CD4-positive, alpha-beta memory T cell (primary cell): ENCODE measurements at regions not wholly inside any gene's neighbourhood (a gene's known extent, or its start where the extent isn't known, plus 50 kb on each side); places are given as distances from the start of the nearest gene placed in this dataset.
A peak's percentile ranks its signal among the peaks of the same experiment; 100 is the strongest.

ENCODE experiments used
- CTCF ChIA-PET: fragments of 350-600 bp; sonication (Branson Sonifier 250); formaldehyde crosslinking; loops from one replicate; lab custom pipeline; 2021; ENCODE audit warnings: inconsistent platforms; ENCODE audit not compliant: partially characterized antibody; lab: Charles Lee
- POLR2A ChIA-PET: fragments of 350-600 bp; sonication (Branson Sonifier 250); formaldehyde crosslinking; loops from one replicate; lab custom pipeline; 2021; ENCODE audit not compliant: partially characterized antibody; lab: Charles Lee
- DNase-seq, 5 donors: peaks; one replicate each; pipeline versions ENCODE4 v3.0.0 to v3.0.0-alpha.2; 2020 to 2022; ENCODE audit warnings: mixed read lengths in 1 of 5
- H3K27ac ChIP-seq: one replicate; pipeline ENCODE4 v1.7.0; 2013; ENCODE audit warnings: low read depth, low read length
- H3K27me3 ChIP-seq: 2 replicates; pipeline ENCODE4 v1.7.0; 2013; ENCODE audit warnings: mild to moderate bottlenecking, low read length, moderate library complexity; ENCODE audit not compliant: insufficient read depth
- H3K36me3 ChIP-seq: 2 replicates; pipeline ENCODE4 v1.7.0; 2013; ENCODE audit warnings: mild to moderate bottlenecking, low read length, moderate library complexity; ENCODE audit not compliant: insufficient read depth
- H3K4me1 ChIP-seq: 2 replicates; pipeline ENCODE4 v1.7.0; 2013; ENCODE audit warnings: mild to moderate bottlenecking, low read length, moderate library complexity; ENCODE audit not compliant: insufficient read depth
- H3K4me3 ChIP-seq, 2 donors: one replicate each; pipeline ENCODE4 v1.7.0; 2013; ENCODE audit warnings: low read length in 2 of 2, mild to moderate bottlenecking in 1 of 2
- H3K9me3 ChIP-seq, 2 donors: one replicate each; pipeline ENCODE4 v1.7.0; 2013; ENCODE audit warnings: low read length in 2 of 2, control low read depth in 1 of 2; ENCODE audit not compliant: control insufficient read depth in 1 of 2
- H3K27ac Mint-ChIP-seq, 7 donors: one replicate each; pipeline ENCODE4 v1.8.0; 2020 to 2021; ENCODE audit warnings: mixed read lengths in 7 of 7, mild to moderate bottlenecking in 6 of 7, inconsistent platforms in 3 of 7, moderate library complexity in 3 of 7
- H3K27me3 Mint-ChIP-seq, 2 donors: one replicate each; pipeline ENCODE4 v1.8.0; 2020 to 2021; ENCODE audit warnings: mixed read lengths in 2 of 2
- H3K36me3 Mint-ChIP-seq, 2 donors: one replicate each; pipeline ENCODE4 v1.8.0; 2020 to 2021; ENCODE audit warnings: mixed read lengths in 2 of 2, inconsistent platforms in 1 of 2, mild to moderate bottlenecking in 1 of 2
- H3K4me1 Mint-ChIP-seq, 4 donors: one replicate each; pipeline ENCODE4 v1.8.0; 2020 to 2021; ENCODE audit warnings: mixed read lengths in 4 of 4, mild to moderate bottlenecking in 1 of 4
- H3K4me3 Mint-ChIP-seq, 8 donors: one replicate each; pipeline ENCODE4 v1.8.0; 2020 to 2021; ENCODE audit warnings: mixed read lengths in 8 of 8, mild to moderate bottlenecking in 7 of 8, moderate library complexity in 6 of 8, inconsistent platforms in 3 of 8
- H3K9me3 Mint-ChIP-seq, 8 donors: one replicate each; pipeline ENCODE4 v1.8.0; 2020 to 2021; ENCODE audit warnings: mixed read lengths in 8 of 8, mild to moderate bottlenecking in 5 of 8, inconsistent platforms in 3 of 8, moderate library complexity in 1 of 8
- intact Hi-C: fragments of 100-400 bp; cut with micrococcal nuclease; formaldehyde crosslinking; loops from one replicate; pipeline ENCODE4 v1.15.1; 2023

DNA sequence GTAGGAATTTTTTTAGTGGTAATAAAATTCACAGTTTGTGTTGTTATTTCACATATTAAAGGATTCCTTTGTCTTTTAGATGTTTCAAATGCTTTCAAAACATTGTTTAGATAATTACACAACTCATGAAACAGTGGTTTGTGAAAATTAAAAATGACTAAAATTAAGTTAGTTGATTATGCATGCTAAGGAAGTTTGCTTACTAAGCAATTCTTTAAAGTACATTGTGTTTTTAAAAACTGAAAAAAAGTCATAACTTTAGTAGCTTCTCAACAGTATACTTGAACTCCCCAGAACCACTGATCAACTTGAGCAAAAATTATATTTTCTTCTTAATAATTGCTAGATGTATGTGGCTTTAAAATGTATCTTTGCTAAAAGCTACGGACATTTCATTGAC lies 298.4 kb upstream of the MC4R start:
- no peak overlapping the region for H3K27ac ChIP-seq
- H3K36me3 ChIP-seq: no peaks in the 10 kb centered on the region
- no peaks in the 10 kb centered on the region for H3K9me3 ChIP-seq
- no peak for DNase-seq
- Mint-ChIP-seq H3K36me3 (no peaks in the 10 kb centered on the region), H3K27ac (no peak overlapping the region), H3K27me3 (no peaks in the 10 kb centered on the region), H3K4me1 (no peaks in the 10 kb centered on the region), H3K9me3 (peaks cover 0 to 4% (median 0%) of the 10 kb centered on the region in 8 donors), H3K4me3 (no peak overlapping the region)
- intact Hi-C loops: no loop called here
- no peaks in the 10 kb centered on the region for H3K4me1 ChIP-seq
- CTCF ChIA-PET: no interaction called here
- H3K4me3 ChIP-seq: no peak overlapping the region
- no peaks in the 10 kb centered on the region for H3K27me3 ChIP-seq
- POLR2A ChIA-PET: no interaction called here

DNA sequence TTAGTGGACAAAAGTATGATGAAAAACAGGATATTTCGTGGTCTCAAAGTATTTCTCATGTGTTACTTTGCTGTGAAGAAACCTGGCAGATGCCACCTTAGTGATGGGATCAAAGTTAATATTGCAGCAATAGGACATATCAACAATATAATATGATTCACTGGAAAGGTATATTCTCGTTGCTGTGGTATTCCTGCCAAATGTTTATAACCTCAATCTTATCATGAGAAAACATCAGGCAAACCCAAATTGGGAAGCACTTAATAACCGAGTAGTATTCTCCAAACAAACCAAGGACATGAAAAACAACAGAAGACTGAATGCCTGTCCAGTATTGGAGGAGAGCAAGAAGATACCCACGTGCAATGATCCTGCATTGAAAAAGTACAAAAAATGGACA lies 302.6 kb upstream of the MC4R start:
- no peak overlapping the region for H3K27ac ChIP-seq
- CTCF ChIA-PET: no interaction called here
- no peaks in the 10 kb centered on the region for H3K36me3 Mint-ChIP-seq
- H3K9me3 Mint-ChIP-seq: peaks cover 0 to 13% (median 0%) of the 10 kb centered on the region in 8 donors
- no peak overlapping the region for H3K27ac Mint-ChIP-seq
- H3K4me1 ChIP-seq: no peaks in the 10 kb centered on the region
- H3K4me1 Mint-ChIP-seq: no peaks in the 10 kb centered on the region
- H3K36me3 ChIP-seq: no peaks in the 10 kb centered on the region
- H3K27me3 Mint-ChIP-seq: no peaks in the 10 kb centered on the region
- no peak overlapping the region for H3K4me3 ChIP-seq
- POLR2A ChIA-PET: no interaction called here
- DNase-seq: no peak
- intact Hi-C loops: no loop called here
- no peak overlapping the region for H3K4me3 Mint-ChIP-seq
- no peaks in the 10 kb centered on the region for H3K27me3 ChIP-seq
- no peaks in the 10 kb centered on the region for H3K9me3 ChIP-seq

DNA sequence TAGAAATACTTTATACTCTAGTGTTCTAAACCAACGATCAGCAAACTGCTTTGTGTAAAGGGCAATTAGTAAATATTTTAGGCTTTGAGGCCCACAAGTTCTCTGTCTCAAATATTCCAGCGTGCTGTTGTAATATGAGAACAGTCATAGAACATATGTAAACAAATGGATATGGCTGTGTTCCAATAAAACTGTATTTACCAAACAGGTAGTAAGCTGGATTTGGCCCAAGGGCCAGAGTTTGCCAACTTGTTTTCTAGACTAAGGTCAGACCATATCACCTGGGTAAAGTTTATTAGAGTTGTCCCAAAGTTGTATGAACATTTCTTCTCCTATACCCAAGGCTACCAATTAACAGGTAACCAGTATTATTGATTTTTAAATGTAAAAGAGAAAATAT lies 303.2 kb upstream of the MC4R start:
- H3K9me3 ChIP-seq: no peaks in the 10 kb centered on the region
- no peaks in the 10 kb centered on the region for H3K27me3 Mint-ChIP-seq
- no peaks in the 10 kb centered on the region for H3K27me3 ChIP-seq
- H3K36me3 ChIP-seq: no peaks in the 10 kb centered on the region
- H3K27ac Mint-ChIP-seq: no peak overlapping the region
- no peaks in the 10 kb centered on the region for H3K4me1 Mint-ChIP-seq
- ChIA-PET POLR2A (no interaction called here), CTCF (no interaction called here)
- no peaks in the 10 kb centered on the region for H3K36me3 Mint-ChIP-seq
- no peak overlapping the region for H3K4me3 Mint-ChIP-seq
- H3K4me3 ChIP-seq: no peak overlapping the region
- H3K9me3 Mint-ChIP-seq: peaks cover 0 to 12% (median 0%) of the 10 kb centered on the region in 8 donors
- no peak overlapping the region for H3K27ac ChIP-seq
- no peak for DNase-seq
- intact Hi-C loops: no loop called here
- no peaks in the 10 kb centered on the region for H3K4me1 ChIP-seq

DNA sequence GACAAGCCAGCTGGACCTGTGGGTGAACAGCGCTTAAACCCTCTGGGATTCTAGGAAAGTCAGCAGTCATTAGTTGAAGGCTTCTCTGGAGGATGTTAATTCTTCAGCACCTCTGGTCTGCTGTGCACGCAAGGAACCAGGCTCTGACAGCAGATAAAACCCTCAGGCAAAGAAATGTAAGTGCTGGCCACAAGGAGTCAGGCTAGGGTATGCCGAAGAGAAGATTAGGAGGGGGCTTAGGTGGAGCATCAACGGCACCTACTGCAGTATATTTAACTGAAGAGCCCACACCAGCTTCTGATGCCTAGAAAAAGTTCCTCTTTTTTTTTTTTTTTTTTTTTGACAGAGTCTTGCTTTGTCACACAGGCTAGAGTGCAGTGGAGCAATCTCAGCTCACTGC lies 304.2 kb upstream of the MC4R start:
- Histone ChIP-seq H3K27me3 (no peaks in the 10 kb centered on the region), H3K4me3 (no peak overlapping the region), H3K36me3 (no peaks in the 10 kb centered on the region), H3K27ac (no peak overlapping the region), H3K9me3 (no peaks in the 10 kb centered on the region), H3K4me1 (no peaks in the 10 kb centered on the region)
- Mint-ChIP-seq H3K36me3 (no peaks in the 10 kb centered on the region), H3K27ac (peak overlapping the region in 1 of 7 donors; percentile 65), H3K9me3 (peaks cover 0 to 11% (median under 1%) of the 10 kb centered on the region in 8 donors), H3K27me3 (no peaks in the 10 kb centered on the region), H3K4me1 (no peaks in the 10 kb centered on the region), H3K4me3 (no peak overlapping the region)
- intact Hi-C loops: no loop called here
- CTCF ChIA-PET: no interaction called here
- POLR2A ChIA-PET: no interaction called here
- no peak for DNase-seq

DNA sequence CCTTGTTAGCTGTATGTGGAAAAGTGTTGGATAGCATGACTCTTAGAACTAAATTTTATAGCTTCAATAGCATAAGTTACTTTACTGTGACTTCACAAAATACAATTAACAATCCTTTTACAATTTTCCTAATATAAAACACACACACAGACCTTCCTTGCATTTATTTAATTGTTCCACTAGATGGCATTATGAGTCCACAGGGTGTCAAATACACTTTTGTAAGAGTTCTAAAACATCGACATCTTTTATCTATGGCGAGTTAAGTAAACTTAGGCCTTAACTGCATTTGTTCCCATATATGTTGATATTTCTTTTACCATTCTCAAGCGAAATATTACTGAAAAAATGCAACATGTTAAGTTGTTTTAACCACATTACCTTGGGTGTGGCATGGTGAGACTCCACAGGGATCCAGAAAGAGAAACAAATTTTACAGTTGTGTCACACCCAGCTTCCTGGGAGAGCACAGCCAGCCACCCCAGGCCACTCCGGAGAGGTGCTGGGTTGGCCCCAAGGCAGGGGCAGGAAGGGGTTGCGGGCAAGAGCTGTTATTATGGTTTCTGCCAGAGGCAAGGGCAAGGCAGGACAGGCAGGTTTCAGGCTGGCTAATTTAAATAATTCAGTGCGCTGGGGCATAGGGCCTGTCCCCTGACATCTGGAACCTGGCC lies 312.4 kb upstream of the MC4R start:
- H3K36me3 Mint-ChIP-seq: no peaks in the 10 kb centered on the region
- no peaks in the 10 kb centered on the region for H3K4me1 Mint-ChIP-seq
- Histone ChIP-seq H3K27ac (no peak overlapping the region), H3K4me1 (no peaks in the 10 kb centered on the region), H3K9me3 (no peaks in the 10 kb centered on the region), H3K4me3 (no peak overlapping the region), H3K27me3 (no peaks in the 10 kb centered on the region), H3K36me3 (no peaks in the 10 kb centered on the region)
- no peak for DNase-seq
- POLR2A ChIA-PET: no interaction called here
- no peak overlapping the region for H3K27ac Mint-ChIP-seq
- no peaks in the 10 kb centered on the region for H3K27me3 Mint-ChIP-seq
- peaks cover 0 to 6% (median 1%) of the 10 kb centered on the region in 8 donors for H3K9me3 Mint-ChIP-seq
- intact Hi-C loops: no loop called here
- no peak overlapping the region for H3K4me3 Mint-ChIP-seq
- CTCF ChIA-PET: no interaction called here

DNA sequence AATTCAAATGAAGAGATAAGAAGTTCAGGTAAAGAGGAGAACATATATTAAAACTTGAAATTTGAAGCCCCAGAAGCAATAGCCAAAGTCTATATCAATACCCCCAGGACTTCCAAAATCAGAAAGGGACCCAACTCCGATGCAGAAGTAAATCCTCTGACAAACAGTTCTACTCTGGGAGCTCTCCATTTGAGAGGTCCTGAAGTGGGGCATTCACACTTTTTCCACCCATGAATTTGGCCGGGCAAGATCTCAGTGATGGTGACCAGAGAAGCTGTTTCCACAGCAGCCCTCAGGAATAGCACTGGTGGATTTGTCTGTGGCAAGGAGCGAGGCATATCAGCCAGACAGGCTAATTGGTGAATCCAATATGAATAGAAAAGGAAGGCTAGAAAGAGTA lies 313.6 kb upstream of the MC4R start:
- Histone ChIP-seq H3K36me3 (no peaks in the 10 kb centered on the region), H3K27me3 (no peaks in the 10 kb centered on the region), H3K4me1 (no peaks in the 10 kb centered on the region), H3K27ac (no peak overlapping the region), H3K4me3 (no peak overlapping the region), H3K9me3 (no peaks in the 10 kb centered on the region)
- Mint-ChIP-seq H3K4me1 (no peaks in the 10 kb centered on the region), H3K27me3 (no peaks in the 10 kb centered on the region), H3K36me3 (no peaks in the 10 kb centered on the region), H3K27ac (no peak overlapping the region), H3K9me3 (peaks cover 0 to 6% (median 1%) of the 10 kb centered on the region in 8 donors), H3K4me3 (no peak overlapping the region)
- intact Hi-C loops: no loop called here
- CTCF ChIA-PET: no interaction called here
- DNase-seq: no peak
- POLR2A ChIA-PET: no interaction called here

DNA sequence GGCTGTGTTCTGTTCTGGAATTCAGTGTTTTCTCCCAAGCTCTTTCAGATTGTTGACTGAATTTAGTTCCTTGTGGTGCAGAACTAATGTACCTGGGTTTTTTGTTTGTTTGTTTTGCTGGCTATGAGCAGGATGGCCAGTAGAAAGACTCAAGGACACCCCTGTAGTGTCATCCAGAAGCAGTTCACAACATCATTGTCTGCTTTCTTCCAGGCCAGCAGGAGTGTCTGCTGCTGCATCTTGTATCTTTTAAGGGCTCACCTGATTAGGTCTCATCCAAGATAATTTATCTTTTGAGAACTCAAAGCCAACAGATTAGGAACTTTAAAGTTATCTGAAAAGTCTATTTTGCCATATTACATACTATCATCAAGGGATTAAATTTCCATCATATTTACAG lies 318.5 kb upstream of the MC4R start:
- H3K4me1 ChIP-seq: no peaks in the 10 kb centered on the region
- no peaks in the 10 kb centered on the region for H3K9me3 ChIP-seq
- H3K27ac Mint-ChIP-seq: no peak overlapping the region
- POLR2A ChIA-PET: no interaction called here
- H3K9me3 Mint-ChIP-seq: peaks cover 0 to 5% (median 0%) of the 10 kb centered on the region in 8 donors
- H3K4me3 Mint-ChIP-seq: no peak overlapping the region
- no peaks in the 10 kb centered on the region for H3K4me1 Mint-ChIP-seq
- H3K27me3 Mint-ChIP-seq: no peaks in the 10 kb centered on the region
- no peaks in the 10 kb centered on the region for H3K36me3 ChIP-seq
- CTCF ChIA-PET: no interaction called here
- H3K36me3 Mint-ChIP-seq: no peaks in the 10 kb centered on the region
- intact Hi-C loops: no loop called here
- H3K27me3 ChIP-seq: no peaks in the 10 kb centered on the region
- no peak for DNase-seq
- no peak overlapping the region for H3K27ac ChIP-seq
- H3K4me3 ChIP-seq: no peak overlapping the region

DNA sequence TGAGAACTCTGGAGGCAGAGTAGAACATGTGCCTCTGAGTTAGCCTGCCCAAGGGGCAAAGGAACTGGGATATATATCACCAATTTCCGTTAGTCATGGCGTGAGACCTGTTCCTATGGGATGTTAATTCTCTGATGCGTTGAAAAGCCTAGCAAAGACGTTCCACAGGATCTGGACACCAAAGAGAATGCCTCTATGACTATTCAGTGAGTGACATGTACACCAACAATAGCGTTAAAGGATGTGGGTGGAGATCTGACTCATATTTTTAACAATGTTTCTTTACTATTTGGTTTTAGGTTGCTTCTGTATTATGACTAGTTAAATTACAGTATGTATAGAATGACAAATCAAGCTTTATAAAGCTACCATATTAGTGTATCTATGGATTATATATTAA lies 320.9 kb upstream of the MC4R start:
- H3K36me3 ChIP-seq: no peaks in the 10 kb centered on the region
- POLR2A ChIA-PET: no interaction called here
- Mint-ChIP-seq H3K4me3 (no peak overlapping the region), H3K27me3 (no peaks in the 10 kb centered on the region), H3K4me1 (no peaks in the 10 kb centered on the region), H3K27ac (no peak overlapping the region), H3K36me3 (no peaks in the 10 kb centered on the region), H3K9me3 (peaks cover 0 to 4% (median under 1%) of the 10 kb centered on the region in 8 donors)
- no peak overlapping the region for H3K4me3 ChIP-seq
- CTCF ChIA-PET: no interaction called here
- no peaks in the 10 kb centered on the region for H3K27me3 ChIP-seq
- H3K4me1 ChIP-seq: no peaks in the 10 kb centered on the region
- no peak for DNase-seq
- intact Hi-C loops: no loop called here
- no peaks in the 10 kb centered on the region for H3K9me3 ChIP-seq
- no peak overlapping the region for H3K27ac ChIP-seq
